NCI-H69 (cell line): ENCODE measurements at regions not wholly inside any gene's neighbourhood (a gene's known extent, or its start where the extent isn't known, plus 50 kb on each side); places are given as distances from the start of the nearest gene placed in this dataset.
"Not testable (repeated sequence)": the region's sequence is repeated elsewhere in the genome, so short reads cannot be mapped to it uniquely, and the experiment has no call there.

Experiments used
- DNase-seq: peaks from one replicate; lab custom pipeline; 2025; lab: John Stamatoyannopoulos, UW

GRCh38 chr21:32823296-32823695 is 51.7 kb upstream of the PAXBP1 start:
- DNase-seq, result not testable (repeated sequence)

DNA sequence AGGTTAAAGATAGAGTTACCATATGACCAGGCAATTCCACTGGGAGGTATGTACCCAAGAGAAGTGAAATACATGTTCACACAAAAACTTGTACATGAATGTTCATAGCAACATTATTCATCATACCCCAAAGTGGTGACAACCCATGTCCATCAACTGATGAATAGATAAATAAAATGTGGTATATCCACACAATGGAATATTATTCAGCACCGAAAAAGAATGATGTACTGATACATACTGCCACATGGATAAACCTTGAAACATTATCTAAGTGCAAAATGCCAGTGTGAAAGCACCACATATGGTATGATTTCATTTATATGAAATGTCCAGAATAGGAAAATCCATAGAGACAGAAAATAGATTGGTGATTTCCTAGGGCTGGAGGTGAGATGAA is 53.4 kb upstream of the PAXBP1 start:
- DNase-seq, result no peak

GRCh38 chr21:32826329-32827167 is 55.0 kb upstream of the PAXBP1 start:
- DNase-seq, result peak; percentile 57

DNA sequence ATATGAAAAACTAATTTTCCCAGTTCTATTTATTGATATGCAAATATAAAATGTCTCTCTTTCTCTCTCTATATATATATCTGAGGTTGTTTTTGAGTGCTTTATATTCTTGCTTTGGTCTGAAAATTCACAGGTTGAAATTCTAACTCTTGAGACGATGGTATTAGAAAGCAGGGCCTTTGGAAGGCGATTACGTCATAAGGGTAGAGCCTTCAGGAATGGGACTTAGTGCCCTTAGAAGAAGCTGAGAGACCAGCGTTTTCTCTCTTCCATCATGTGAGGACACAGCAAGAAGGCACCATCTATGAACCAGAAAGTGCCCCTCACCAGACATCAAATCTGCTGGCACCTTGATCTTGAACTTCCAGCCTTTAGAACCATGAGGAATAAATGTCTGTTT is 57.4 kb upstream of the PAXBP1 start:
- DNase-seq, result no peak

DNA sequence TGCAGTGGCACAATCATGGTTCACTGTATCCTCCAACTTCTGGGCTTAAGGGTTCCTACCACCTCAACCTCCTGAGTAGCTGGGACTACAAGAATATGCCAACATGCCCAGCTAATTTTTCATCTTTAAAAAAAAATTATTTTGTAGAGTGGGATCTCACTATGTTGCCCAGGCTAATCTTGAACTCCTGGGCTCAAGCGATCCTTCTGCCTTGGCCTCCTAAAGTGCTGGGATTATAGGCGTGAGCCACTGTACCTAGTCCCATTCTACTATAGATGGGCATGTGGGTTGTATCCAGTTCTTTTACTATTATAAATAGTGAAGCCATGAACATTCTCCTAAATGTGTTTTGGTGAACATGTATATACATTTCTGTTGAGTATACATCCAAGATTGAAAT is 57.9 kb upstream of the PAXBP1 start:
- DNase-seq, result no peak

DNA sequence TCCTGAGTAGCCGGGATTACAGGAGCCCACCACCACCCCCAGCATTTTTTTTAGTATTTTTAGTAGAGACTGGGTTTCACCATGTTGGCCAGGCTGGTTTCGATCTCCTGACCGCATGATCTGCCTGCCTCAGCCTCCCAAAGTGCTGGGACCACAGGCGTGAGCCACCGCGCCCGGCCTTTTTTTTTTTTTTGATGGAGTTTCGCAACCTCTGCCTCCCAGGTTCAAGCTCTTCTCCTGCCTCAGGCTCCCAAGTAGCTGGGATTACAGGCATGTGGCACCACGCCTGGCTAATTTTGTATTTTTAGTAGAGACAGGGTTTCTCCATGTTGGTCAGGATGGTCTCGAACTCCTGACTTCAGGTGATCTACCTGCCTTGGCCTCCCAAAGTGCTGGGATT is 60.2 kb upstream of the PAXBP1 start:
- not testable (repeated sequence) for DNase-seq

GRCh38 chr21:32834211-32834915 is 62.8 kb upstream of the PAXBP1 start:
- DNase-seq, result no peak

DNA sequence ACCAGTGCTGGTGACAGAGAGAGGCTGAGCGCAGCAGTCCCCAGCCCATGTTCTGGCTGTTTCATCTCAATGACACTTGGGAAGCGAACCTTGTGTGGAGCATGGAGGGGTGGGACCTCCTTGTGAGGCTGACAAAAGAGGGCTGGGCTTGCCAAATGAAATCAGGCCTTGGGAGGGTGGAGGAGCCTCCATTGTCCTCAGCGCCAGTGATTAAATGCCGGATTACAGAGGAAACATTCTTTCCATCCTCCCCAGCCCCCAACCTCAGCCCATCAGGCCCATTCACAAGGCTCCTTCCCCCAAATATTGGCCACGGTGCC is 63.3 kb upstream of the PAXBP1 start:
- no peak for DNase-seq

GRCh38 chr21:32842146-32842545 is 70.6 kb upstream of the PAXBP1 start:
- DNase-seq, result no peak

- no peak for DNase-seq
Measured at GRCh38 chr21:32843561-32843960, 72.0 kb upstream of the PAXBP1 start.

- no peak for DNase-seq
Measured at GRCh38 chr21:32844076-32844475, 72.5 kb upstream of the PAXBP1 start.

GRCh38 chr21:32844653-32845436 is 73.3 kb upstream of the PAXBP1 start:
- peak; percentile 84 for DNase-seq

- DNase-seq, result no peak
Measured at GRCh38 chr21:32858628-32859027, 87.1 kb upstream of the PAXBP1 start.

GRCh38 chr21:32860399-32860798 is 88.8 kb upstream of the PAXBP1 start:
- no peak for DNase-seq

DNA sequence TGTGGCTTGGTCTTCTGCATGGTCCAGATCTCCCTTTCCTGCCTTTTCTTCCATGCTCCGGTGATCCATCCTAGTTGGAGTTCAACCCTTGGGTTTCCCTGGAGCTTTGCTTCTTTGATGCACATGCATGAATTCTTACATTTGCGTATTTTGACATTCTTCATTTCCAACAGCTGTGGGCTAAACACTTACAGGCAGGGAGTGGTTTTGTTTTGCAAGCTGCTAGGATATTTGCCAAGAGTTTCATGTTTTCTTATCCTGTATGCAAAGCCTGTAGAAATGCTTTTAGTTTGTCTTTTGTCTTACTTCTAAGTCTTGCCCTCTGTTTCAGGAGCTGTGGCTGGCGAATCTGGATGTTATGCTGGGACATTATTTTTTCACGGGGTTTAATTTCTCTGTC is 90.3 kb upstream of the PAXBP1 start:
- no peak for DNase-seq

- no peak for DNase-seq
Measured at GRCh38 chr21:32867597-32867996, 96.0 kb upstream of the PAXBP1 start.

- no peak for DNase-seq
Measured at GRCh38 chr21:32868631-32869454, 97.3 kb upstream of the PAXBP1 start.

DNA sequence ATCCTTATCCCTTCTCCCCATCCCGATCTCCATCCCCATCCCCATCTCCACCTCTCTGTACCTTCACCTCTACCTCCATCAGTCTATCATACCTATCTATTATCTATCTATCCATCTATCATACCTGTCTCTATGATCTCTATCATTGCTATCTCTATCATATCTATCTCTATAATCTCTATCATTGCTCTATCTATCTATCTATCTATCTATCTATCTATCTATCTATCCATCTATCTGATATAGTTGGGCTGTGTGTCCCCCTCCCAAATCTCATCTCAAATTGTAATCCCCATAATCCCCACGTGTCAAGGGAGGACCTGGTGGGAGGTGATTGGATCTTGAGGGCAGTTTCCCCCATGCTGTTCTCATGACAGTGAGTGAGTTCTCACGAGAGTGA is 97.9 kb upstream of the PAXBP1 start:
- DNase-seq, result no peak

GRCh38 chr21:32876426-32876825 is 104.9 kb upstream of the PAXBP1 start:
- DNase-seq, result no peak

GRCh38 chr21:32877888-32878287 is 106.3 kb upstream of the PAXBP1 start:
- DNase-seq, result not testable (repeated sequence)

- no peak for DNase-seq
Measured at GRCh38 chr21:32878661-32879060, 107.1 kb upstream of the PAXBP1 start.

GRCh38 chr21:32881458-32881857 is 109.9 kb upstream of the PAXBP1 start:
- DNase-seq, result no peak
